Nephron progenitor cell (in vitro differentiated cells): ENCODE measurements at regions not wholly inside any gene's neighbourhood (a gene's known extent, or its start where the extent isn't known, plus 50 kb on each side); places are given as distances from the start of the nearest gene placed in this dataset.

ENCODE experiments used
- DNase-seq: peaks from one replicate; pipeline ENCODE4 v3.0.0; 2021
- H3K27ac Mint-ChIP-seq: 2 replicates; pipeline ENCODE4 v1.8.0; 2021; ENCODE audit warnings: mild to moderate bottlenecking, moderate library complexity, mixed read lengths
- H3K27me3 Mint-ChIP-seq: 2 replicates; pipeline ENCODE4 v1.8.0; 2021; ENCODE audit warnings: mild to moderate bottlenecking, low read depth, mixed read lengths; ENCODE audit not compliant: poor library complexity
- H3K36me3 Mint-ChIP-seq: 2 replicates; pipeline ENCODE4 v1.8.0; 2021; ENCODE audit warnings: low read depth, mixed read lengths
- H3K4me1 Mint-ChIP-seq: 2 replicates; pipeline ENCODE4 v1.8.0; 2021; ENCODE audit warnings: mixed read lengths
- H3K4me3 Mint-ChIP-seq: 2 replicates; pipeline ENCODE4 v1.8.0; 2021; ENCODE audit warnings: mild to moderate bottlenecking, moderate library complexity, mixed read lengths
- H3K9me3 Mint-ChIP-seq: 2 replicates; pipeline ENCODE4 v1.8.0; 2021; ENCODE audit warnings: mild to moderate bottlenecking, moderate library complexity, mixed read lengths
- TF ChIP-seq, protein P1 (sequence below): fragments of 200-600 bp; sonication (generic); IDR thresholded peaks from 2 replicates; pipeline ENCODE4 v1.5.0; 2021; ENCODE audit warnings: antibody characterized with exemption

DNA sequence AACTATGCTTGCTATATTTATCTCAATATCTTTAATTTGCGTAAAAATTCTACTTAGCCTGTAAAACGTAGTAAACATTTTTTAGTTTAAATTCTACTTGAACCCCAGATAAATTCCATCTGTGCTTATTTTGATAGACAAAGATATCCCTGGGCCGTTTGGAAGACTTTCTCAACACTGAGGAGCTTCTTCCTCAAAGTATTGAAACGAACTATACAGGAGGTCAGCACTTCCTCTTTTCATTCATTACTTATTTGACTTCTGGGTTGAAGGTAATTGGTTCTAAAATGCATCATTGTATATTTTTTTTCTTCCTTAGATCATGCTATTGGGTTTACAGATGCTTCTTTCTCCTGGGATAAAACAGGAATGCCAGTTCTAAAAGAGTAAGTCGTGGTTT lies 74.7 kb downstream of the HSPA13 start:
- Mint-ChIP-seq H3K4me3 (no peak overlapping the region), H3K27me3 (peaks cover 4% of the 10 kb centered on the region), H3K36me3 (no peaks in the 10 kb centered on the region), H3K9me3 (no peaks in the 10 kb centered on the region), H3K4me1 (no peaks in the 10 kb centered on the region), H3K27ac (no peak overlapping the region)
- DNase-seq = no peak
- TF ChIP-seq, protein P1, sequence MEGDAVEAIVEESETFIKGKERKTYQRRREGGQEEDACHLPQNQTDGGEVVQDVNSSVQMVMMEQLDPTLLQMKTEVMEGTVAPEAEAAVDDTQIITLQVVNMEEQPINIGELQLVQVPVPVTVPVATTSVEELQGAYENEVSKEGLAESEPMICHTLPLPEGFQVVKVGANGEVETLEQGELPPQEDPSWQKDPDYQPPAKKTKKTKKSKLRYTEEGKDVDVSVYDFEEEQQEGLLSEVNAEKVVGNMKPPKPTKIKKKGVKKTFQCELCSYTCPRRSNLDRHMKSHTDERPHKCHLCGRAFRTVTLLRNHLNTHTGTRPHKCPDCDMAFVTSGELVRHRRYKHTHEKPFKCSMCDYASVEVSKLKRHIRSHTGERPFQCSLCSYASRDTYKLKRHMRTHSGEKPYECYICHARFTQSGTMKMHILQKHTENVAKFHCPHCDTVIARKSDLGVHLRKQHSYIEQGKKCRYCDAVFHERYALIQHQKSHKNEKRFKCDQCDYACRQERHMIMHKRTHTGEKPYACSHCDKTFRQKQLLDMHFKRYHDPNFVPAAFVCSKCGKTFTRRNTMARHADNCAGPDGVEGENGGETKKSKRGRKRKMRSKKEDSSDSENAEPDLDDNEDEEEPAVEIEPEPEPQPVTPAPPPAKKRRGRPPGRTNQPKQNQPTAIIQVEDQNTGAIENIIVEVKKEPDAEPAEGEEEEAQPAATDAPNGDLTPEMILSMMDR = no peak

GRCh38 chr21:14306126-14306907 lies 76.6 kb downstream of the HSPA13 start:
- TF ChIP-seq, protein P1 = no peak
- Mint-ChIP-seq H3K4me1 (no peaks in the 10 kb centered on the region), H3K4me3 (no peak overlapping the region), H3K36me3 (no peaks in the 10 kb centered on the region), H3K27me3 (peaks cover 4% of the 10 kb centered on the region), H3K27ac (no peak overlapping the region), H3K9me3 (no peaks in the 10 kb centered on the region)
- no peak for DNase-seq

DNA sequence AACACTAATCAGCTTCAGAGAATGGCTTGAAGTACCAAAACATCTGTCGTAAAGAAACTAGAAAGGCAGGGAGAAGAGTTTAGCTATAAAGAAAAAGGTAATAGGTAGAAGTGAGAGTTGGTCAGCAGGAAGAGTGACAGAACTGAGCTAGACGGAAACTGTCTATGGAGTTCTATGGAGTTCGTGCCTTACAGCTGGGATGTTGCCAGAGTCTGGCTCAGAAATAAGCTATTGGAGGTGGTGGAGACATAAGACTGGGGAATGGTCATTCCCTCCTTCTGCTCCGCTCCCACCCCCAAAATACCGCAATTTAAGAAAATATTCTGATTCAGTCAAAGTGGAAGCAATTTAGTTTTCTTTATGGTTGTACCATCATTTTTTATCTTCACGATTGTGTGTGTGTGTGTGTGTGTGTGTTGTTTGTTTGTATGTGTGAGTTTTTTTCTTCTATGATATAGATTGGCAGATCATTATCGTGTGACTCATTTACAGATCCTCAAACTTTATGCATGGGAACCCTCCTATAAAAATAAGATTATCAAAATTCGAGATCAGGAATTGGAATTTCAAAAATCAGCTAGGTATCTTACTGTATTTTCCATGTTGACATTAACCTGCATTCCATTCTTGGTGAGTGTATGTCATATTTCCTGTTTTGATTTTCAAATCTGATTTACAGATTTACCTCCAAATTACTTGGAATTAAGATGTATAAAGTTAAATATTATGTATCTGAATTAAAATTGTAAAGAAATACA lies 79.0 kb downstream of the HSPA13 start:
- peaks cover 6% of the 10 kb centered on the region for H3K27me3 Mint-ChIP-seq
- H3K36me3 Mint-ChIP-seq = no peaks in the 10 kb centered on the region
- no peak overlapping the region for H3K27ac Mint-ChIP-seq
- no peak for DNase-seq
- no peaks in the 10 kb centered on the region for H3K9me3 Mint-ChIP-seq
- no peak overlapping the region for H3K4me3 Mint-ChIP-seq
- no peaks in the 10 kb centered on the region for H3K4me1 Mint-ChIP-seq
- TF ChIP-seq, protein P1 = no peak

GRCh38 chr21:14300074-14300473 lies 82.9 kb downstream of the HSPA13 start:
- Mint-ChIP-seq H3K4me1 (no peaks in the 10 kb centered on the region), H3K9me3 (no peaks in the 10 kb centered on the region), H3K4me3 (no peak overlapping the region), H3K27me3 (peaks cover 5% of the 10 kb centered on the region), H3K27ac (no peak overlapping the region), H3K36me3 (no peaks in the 10 kb centered on the region)
- DNase-seq = no peak
- TF ChIP-seq, protein P1 = no peak

- TF ChIP-seq, protein P1 = no peak
- DNase-seq = no peak
- Mint-ChIP-seq H3K9me3 (peaks cover 4% of the 10 kb centered on the region), H3K4me3 (no peak overlapping the region), H3K27me3 (peaks cover 8% of the 10 kb centered on the region), H3K4me1 (no peaks in the 10 kb centered on the region), H3K27ac (no peak overlapping the region), H3K36me3 (no peaks in the 10 kb centered on the region)
Measured at GRCh38 chr21:14290576-14290975, 74.6 kb downstream of the RBM11 start.
